Activated gamma-delta T cell treated with Interleukin-2 at 50 U/mL for 16 hours (primary cell): ENCODE measurements at regions not wholly inside any gene's neighbourhood (a gene's known extent, or its start where the extent isn't known, plus 50 kb on each side); places are given as distances from the start of the nearest gene placed in this dataset.
"Not testable (repeated sequence)": the region's sequence is repeated elsewhere in the genome, so short reads cannot be mapped to it uniquely, and the experiment has no call there.

Experiments
- DNase-seq: peaks from one replicate; pipeline ENCODE4 v3.0.0-alpha.2; 2020

GRCh38 chrX:26851981-26852380 is 611.2 kb downstream of the PPP4R3C start:
- no peak for DNase-seq

GRCh38 chrX:26848511-26848910 is 614.6 kb downstream of the PPP4R3C start:
- DNase-seq: no peak

- DNase-seq: no peak
Observed at GRCh38 chrX:26845056-26845455, 618.1 kb downstream of the PPP4R3C start.

- DNase-seq: no peak
Observed at GRCh38 chrX:26822448-26822847, 606.5 kb downstream of the MAGEB5 start.

- DNase-seq: no peak
Observed at GRCh38 chrX:26789751-26790150, 573.8 kb downstream of the MAGEB5 start.

- DNase-seq: no peak
Observed at GRCh38 chrX:26788402-26788998, 572.5 kb downstream of the MAGEB5 start.

GRCh38 chrX:26783512-26784225 is 567.7 kb downstream of the MAGEB5 start:
- DNase-seq: no peak

GRCh38 chrX:26778320-26778888 is 562.4 kb downstream of the MAGEB5 start:
- DNase-seq: no peak

- DNase-seq: no peak
Observed at GRCh38 chrX:26762253-26762652, 546.3 kb downstream of the MAGEB5 start.

- DNase-seq: not testable (repeated sequence)
Observed at GRCh38 chrX:26755760-26756159, 539.8 kb downstream of the MAGEB5 start.

GRCh38 chrX:26747877-26748276 is 531.9 kb downstream of the MAGEB5 start:
- no peak for DNase-seq

- DNase-seq: no peak
Observed at GRCh38 chrX:26722666-26723428, 506.9 kb downstream of the MAGEB5 start.

GRCh38 chrX:26672571-26672970 is 456.6 kb downstream of the MAGEB5 start:
- no peak for DNase-seq

GRCh38 chrX:26670521-26670920 is 454.6 kb downstream of the MAGEB5 start:
- no peak for DNase-seq

- DNase-seq: no peak
Observed at GRCh38 chrX:26664919-26665318, 448.9 kb downstream of the MAGEB5 start.

GRCh38 chrX:26653050-26653449 is 437.1 kb downstream of the MAGEB5 start:
- no peak for DNase-seq

- DNase-seq: no peak
Observed at GRCh38 chrX:26651755-26652154, 435.8 kb downstream of the MAGEB5 start.

- no peak for DNase-seq
Observed at GRCh38 chrX:26649534-26649933, 433.6 kb downstream of the MAGEB5 start.

- no peak for DNase-seq
Observed at GRCh38 chrX:26631385-26631784, 415.4 kb downstream of the MAGEB5 start.

- DNase-seq: no peak
Observed at GRCh38 chrX:26613956-26614355, 398.0 kb downstream of the MAGEB5 start.

- no peak for DNase-seq
Observed at GRCh38 chrX:26606971-26607370, 391.0 kb downstream of the MAGEB5 start.

GRCh38 chrX:26597981-26598380 is 382.0 kb downstream of the MAGEB5 start:
- no peak for DNase-seq

- DNase-seq: no peak
Observed at GRCh38 chrX:26590849-26591248, 374.9 kb downstream of the MAGEB5 start.

- DNase-seq: no peak
Observed at GRCh38 chrX:26586570-26586969, 370.6 kb downstream of the MAGEB5 start.
